MV-4-11 (cell line): ENCODE measurements at regions not wholly inside any gene's neighbourhood (a gene's known extent, or its start where the extent isn't known, plus 50 kb on each side); places are given as distances from the start of the nearest gene placed in this dataset.

Experiments used
- DNase-seq: peaks from one replicate; lab custom pipeline; 2025; lab: John Stamatoyannopoulos, UW

GRCh38 chr2:220916931-220917330 lies 655.2 kb downstream of the EPHA4 start:
- DNase-seq, result no peak

DNA sequence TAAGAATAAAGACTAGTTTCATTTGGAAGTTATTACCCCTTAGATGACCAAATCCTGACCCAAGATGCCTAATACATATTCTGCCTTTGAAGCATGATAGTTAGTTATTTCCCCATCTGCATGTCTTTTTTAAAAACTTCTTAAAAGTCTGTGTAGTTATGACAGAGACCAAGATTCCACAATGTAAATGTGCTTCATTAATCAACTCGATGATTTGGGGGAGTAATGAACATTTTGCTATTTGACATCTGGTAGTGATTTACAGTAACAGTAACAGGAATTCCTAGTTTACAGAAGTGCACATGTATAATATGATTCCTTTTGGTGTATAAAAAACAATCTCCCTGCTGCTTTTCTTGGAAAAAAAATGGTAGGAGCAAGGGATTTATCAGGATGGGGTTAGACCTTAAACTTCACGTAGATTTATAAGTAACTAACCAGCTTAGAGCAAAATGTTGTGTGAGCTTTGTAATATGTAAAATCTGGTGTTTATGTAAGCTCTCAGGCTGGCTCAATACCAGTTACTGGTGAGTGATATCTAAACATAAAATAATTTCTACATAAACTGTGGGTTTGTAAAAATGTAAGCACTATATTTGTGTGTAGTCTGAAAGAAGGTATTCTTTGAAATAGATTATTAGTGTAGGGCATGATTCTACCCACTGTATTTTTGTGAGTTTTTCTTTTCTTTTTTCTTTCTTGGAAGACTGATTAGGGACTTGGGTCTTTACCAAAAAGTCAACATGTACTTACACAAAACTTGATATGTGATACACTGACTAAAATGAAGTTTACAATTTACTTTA lies 641.6 kb downstream of the EPHA4 start:
- no peak for DNase-seq

- DNase-seq, result peak; percentile 74
Measured at GRCh38 chr2:220931491-220931890, 640.6 kb downstream of the EPHA4 start.

- no peak for DNase-seq
Measured at GRCh38 chr2:220932041-220932440, 640.1 kb downstream of the EPHA4 start.

DNA sequence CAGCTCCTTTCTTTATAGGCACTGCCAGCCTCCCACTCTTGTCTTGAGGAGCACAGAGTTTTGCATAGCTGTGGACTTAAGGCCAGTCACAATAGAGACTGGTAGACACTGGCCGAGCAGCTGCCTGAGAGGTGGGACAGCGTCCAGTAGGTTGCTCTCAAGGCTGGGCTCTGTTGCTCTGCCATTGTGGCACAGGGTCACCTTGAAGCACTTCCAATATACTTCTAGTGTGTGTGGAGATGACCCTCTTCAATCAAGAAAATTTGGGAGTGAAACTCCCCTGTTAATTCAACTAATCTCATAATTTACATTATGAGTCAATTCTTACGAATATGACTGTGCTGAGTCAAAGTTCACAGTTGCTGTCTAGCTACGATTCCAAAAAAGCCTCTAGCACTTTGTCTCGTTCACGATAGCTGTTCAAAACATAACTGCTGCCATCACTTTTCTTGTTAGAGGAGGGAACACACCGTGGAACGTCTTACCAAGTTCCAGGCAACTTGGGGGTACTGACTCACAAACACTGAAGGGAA lies 636.2 kb downstream of the EPHA4 start:
- no peak for DNase-seq

DNA sequence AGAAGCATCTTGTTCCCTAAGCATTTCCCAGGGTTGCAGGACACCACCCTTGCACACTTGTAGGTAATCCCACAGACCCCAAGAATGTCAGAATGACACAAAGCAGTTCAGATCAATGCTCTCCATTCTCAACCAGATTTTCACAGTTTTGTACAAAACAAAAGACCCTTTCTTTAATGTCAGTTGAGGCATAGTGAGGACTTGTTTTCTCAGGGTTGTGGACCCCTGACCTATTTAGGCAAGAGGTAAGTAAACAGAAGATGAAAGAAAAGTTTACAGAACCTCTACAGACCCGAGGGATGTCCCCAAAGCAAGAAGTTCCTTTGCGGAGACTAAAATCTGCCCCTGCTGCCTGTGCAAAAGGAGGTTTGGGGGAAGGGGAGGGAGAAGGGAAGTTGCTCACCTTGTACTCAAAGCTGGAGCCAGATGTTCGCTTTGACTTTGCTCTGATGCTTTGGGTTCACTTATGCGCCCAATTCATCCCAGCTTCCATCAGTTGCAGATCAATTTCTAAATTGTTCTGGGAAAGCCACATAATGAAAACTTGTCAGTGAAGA lies 635.4 kb downstream of the EPHA4 start:
- no peak for DNase-seq

GRCh38 chr2:220937245-220937644 lies 634.9 kb downstream of the EPHA4 start:
- DNase-seq, result no peak

- DNase-seq, result no peak
Measured at GRCh38 chr2:220940646-220941045, 631.5 kb downstream of the EPHA4 start.

DNA sequence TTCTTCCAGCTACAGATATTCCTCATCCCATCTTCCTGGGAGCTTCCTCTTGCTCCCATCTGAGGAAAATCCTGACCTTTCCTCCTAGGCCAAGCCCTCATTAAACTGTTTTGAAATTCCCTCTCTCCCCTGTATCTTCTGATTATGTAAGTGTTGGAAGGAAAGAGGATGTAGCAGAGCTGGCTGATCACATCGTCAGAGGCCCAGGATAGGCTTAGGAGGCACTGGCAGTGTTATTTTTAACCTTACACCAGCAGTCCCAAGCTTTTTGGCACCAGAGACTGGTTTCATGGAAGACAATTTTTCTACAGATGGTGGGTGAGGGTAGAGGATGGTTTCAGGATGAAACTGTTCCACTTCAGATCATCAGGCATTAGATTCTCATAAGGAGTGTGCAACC lies 630.4 kb downstream of the EPHA4 start:
- DNase-seq, result no peak

DNA sequence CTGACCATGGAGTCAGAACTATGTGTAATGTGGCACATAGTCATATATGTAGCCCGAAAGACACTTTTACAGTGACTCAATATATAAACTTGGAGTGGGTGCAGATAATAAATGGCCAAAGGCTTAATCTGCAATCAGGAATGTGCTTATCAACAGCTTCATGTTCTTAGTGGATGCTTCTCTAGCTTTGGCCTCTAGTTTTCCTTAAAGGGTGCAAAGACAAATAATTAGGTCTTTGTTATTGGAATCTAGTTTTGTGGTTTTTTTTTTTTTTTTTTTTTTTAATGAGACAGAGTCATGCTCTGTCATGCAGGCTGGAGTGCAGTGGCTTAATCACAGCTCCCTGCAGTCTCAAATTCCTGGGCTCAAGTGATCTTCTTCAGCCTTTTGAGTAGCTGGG lies 625.6 kb downstream of the EPHA4 start:
- no peak for DNase-seq

DNA sequence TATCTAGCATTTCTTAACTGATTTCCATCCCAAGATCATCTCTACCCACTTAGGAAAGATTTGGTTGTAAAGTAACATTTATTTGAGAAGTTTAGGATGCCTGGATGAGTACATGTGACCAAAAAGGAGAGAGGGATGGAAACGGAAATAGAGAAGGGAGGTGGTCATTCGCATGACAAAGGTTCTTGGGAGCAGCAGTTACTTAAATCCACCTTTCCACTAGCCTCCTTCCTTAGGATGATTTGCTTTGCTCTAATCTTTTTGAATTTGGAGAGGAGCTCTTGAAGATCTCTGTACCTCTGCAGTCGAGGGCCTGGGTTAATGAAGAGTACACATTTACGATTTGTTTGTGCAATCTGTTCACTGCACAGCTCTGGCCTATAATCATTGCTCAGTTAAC lies 623.5 kb downstream of the EPHA4 start:
- no peak for DNase-seq

GRCh38 chr2:220949466-220949865 lies 622.6 kb downstream of the EPHA4 start:
- DNase-seq, result no peak

DNA sequence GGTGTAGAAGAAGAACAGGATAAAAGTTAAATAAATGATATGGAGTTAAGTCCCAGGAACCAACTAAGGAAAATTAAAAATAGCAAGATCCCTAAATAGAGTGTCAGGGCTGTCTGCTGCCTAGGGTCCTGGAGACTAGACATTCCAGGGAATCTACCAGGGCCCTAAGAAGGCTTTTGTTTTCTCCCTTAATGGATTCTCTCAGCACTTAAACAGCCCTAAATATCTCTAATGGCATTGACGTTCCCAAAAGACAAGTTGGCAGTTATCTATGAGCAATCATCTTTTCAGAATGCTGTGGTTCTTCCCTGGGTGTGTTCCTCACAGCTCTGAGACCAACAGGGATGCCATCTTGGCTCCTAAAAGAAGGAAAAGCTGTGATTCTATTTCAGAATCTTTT lies 616.3 kb downstream of the EPHA4 start:
- DNase-seq, result no peak

GRCh38 chr2:220956429-220956828 lies 615.7 kb downstream of the EPHA4 start:
- DNase-seq, result no peak

GRCh38 chr2:220959391-220959802 lies 612.7 kb downstream of the EPHA4 start:
- DNase-seq, result no peak

GRCh38 chr2:220961143-220961860 lies 610.8 kb downstream of the EPHA4 start:
- no peak for DNase-seq

DNA sequence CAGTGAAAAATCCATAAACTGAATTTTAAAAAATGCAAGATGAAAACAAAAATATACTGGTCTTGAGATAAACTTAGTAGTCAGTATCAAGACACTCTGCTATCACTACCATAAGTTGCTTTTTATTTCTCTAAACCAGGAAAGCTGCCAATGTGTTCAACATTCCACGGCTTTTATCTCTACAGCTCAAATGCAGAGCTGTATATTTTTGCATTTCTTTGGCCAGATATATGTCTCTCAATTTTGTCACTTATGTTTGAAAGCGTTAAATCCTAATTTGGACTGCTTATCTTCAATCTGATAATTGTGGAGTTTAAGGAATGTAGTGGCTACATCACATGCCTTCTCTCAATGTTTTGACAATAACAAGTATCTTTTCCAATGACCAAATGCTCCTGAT lies 609.5 kb downstream of the EPHA4 start:
- DNase-seq, result no peak

- no peak for DNase-seq
Measured at GRCh38 chr2:220963076-220963475, 609.0 kb downstream of the EPHA4 start.

GRCh38 chr2:220963930-220964329 lies 608.2 kb downstream of the EPHA4 start:
- no peak for DNase-seq

GRCh38 chr2:220966636-220967035 lies 605.5 kb downstream of the EPHA4 start:
- no peak for DNase-seq

- DNase-seq, result no peak
Measured at GRCh38 chr2:220969348-220969747, 602.8 kb downstream of the EPHA4 start.

DNA sequence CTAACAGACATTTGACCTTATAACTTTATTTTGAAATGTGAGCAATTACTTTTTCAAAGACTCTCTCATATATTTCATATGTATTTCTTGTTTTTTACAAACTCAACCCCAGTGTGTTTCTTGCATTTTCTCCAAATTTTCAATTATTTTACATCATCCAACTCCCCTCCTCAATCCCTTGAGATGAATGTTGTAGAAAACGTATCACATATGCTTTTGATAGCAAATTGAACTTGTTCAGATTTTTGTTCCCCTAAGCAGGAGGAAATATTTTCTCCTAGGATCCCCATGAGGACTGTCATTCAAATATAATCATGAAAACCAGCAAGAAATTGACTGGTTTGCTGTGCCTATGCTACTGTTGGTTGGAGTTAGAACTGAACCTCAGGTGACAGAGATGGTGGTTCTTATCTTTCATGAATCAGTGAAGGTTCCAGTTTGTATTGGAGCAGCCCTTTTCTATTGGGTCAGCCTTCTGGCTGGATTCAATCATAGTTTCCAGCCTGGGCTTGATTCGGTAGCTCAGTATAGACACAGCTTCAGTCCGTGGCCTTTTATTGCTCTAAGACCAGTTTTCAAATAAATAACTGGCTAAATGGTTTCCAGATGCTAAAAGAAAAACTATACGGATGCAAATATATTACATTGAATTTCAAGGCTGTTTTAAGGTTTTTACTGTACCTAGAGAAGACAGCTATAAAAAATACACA lies 591.0 kb downstream of the EPHA4 start:
- no peak for DNase-seq
